Endothelial cell of umbilical vein (primary cell): ENCODE measurements at regions not wholly inside any gene's neighbourhood (a gene's known extent, or its start where the extent isn't known, plus 50 kb on each side); places are given as distances from the start of the nearest gene placed in this dataset.

ENCODE experiments used
- BruUV-seq: library from RNA; stranded (reverse); fragments of 400-500 nt; replicated peaks from 2 replicates; lab custom pipeline; 2021; lab: Mats Ljungman, UMichigan
- CTCF ChIA-PET: fragments of 300-600, 350-600 bp; sonication (Branson Sonifier 250); formaldehyde crosslinking; loops from one replicate; lab custom pipeline; 2021; ENCODE audit warnings: antibody characterized with exemption, inconsistent platforms; lab: Charles Lee
- POLR2A ChIA-PET: fragments of 300-600, 350-600 bp; sonication (Branson Sonifier 250); formaldehyde crosslinking; loops from one replicate; lab custom pipeline; 2021; ENCODE audit warnings: antibody characterized with exemption, inconsistent platforms; lab: Charles Lee
- DNase-seq: peaks from one replicate; pipeline ENCODE4 v3.0.0-alpha.2; 2011; ENCODE audit warnings: low read depth, low spot score
- FAIRE-seq: peaks from 2 replicates; lab custom pipeline; 2011; peaks lifted over from hg19 to GRCh38; lab: Jason Lieb, UNC
- H2AFZ ChIP-seq: 2 replicates; pipeline ENCODE4 v1.6.0; 2012; ENCODE audit warnings: low read depth, low read length, control low read depth, inconsistent platforms
- H3K27ac ChIP-seq: 2 replicates; pipeline ENCODE4 v1.5.1; 2011; ENCODE audit warnings: low read depth, mild to moderate bottlenecking, control low read depth, low read length, moderate library complexity; ENCODE audit not compliant: insufficient read depth
- H3K27me3 ChIP-seq, 2 experiments: 2 replicates each; pipeline versions ENCODE4 v1.6.0 to v1.6.1; 2011; ENCODE audit warnings: low read length in 2 of 2, mixed read lengths in 1 of 2; ENCODE audit not compliant: control insufficient read depth in 2 of 2, insufficient read depth in 2 of 2
- H3K36me3 ChIP-seq, 2 experiments: 2 replicates in 1 of 2; 3 replicates in 1 of 2; pipeline ENCODE4 v1.5.1; 2011; ENCODE audit warnings: low read length in 2 of 2, mild to moderate bottlenecking in 1 of 2, moderate library complexity in 1 of 2; ENCODE audit not compliant: control insufficient read depth in 2 of 2, insufficient read depth in 2 of 2; ENCODE audit errors: extremely low read depth in 1 of 2
- H3K4me1 ChIP-seq: 3 replicates; pipeline ENCODE4 v1.5.1; 2011; ENCODE audit warnings: mild to moderate bottlenecking, low read length; ENCODE audit not compliant: control insufficient read depth, insufficient read depth; ENCODE audit errors: extremely low read depth
- H3K4me2 ChIP-seq: 2 replicates; pipeline ENCODE4 v1.6.1; 2011; ENCODE audit warnings: low read length, control low read depth, mixed read lengths; ENCODE audit not compliant: insufficient read depth
- H3K4me3 ChIP-seq, 3 experiments: fragments of 200-600 bp in 1 of 3; sonication (generic), shearing (Covaris generic) in 1 of 3; replicated peaks in 1 of 3; 2 replicates each; pipeline ENCODE4 v1.5.1; 2011 to 2016; ENCODE audit warnings: control low read depth in 3 of 3, low read length in 3 of 3, mild to moderate bottlenecking in 2 of 3, inconsistent platforms in 1 of 3, low read depth in 1 of 3, moderate library complexity in 1 of 3; ENCODE audit not compliant: insufficient read depth in 1 of 3
- H3K79me2 ChIP-seq: 2 replicates; pipeline ENCODE4 v1.6.0; 2012; ENCODE audit warnings: low read length, inconsistent platforms; ENCODE audit not compliant: control insufficient read depth, insufficient read depth
- H3K9ac ChIP-seq: replicated peaks from 2 replicates; pipeline ENCODE3; 2011; ENCODE audit warnings: low read length, control low read depth; ENCODE audit not compliant: insufficient read depth; ENCODE audit errors: extremely low read depth
- H3K9me1 ChIP-seq: replicated peaks from 3 replicates; pipeline ENCODE4 v1.6.0; 2011; ENCODE audit warnings: mild to moderate bottlenecking, low read length; ENCODE audit not compliant: control insufficient read depth, insufficient read depth; ENCODE audit errors: extremely low read depth
- H3K9me3 ChIP-seq: replicated peaks from 2 replicates; pipeline ENCODE4 v1.5.1; 2012; ENCODE audit warnings: low read length, inconsistent platforms; ENCODE audit not compliant: control insufficient read depth, insufficient read depth
- H4K20me1 ChIP-seq: replicated peaks from 2 replicates; pipeline ENCODE3; 2011; ENCODE audit warnings: mild to moderate bottlenecking, low read length; ENCODE audit not compliant: control insufficient read depth, insufficient read depth; ENCODE audit errors: extremely low read depth
- CTCF ChIP-seq, 2 donors: IDR thresholded peaks; 1 replicate in 1 of 2; 2 replicates in 1 of 2; pipeline ENCODE4 v1.5.1; 2011; ENCODE audit warnings: low read length in 2 of 2, mild to moderate bottlenecking in 2 of 2, moderate library complexity in 2 of 2, control low read depth in 1 of 2, inconsistent platforms in 1 of 2, low read depth in 1 of 2; ENCODE audit not compliant: insufficient read depth in 1 of 2; ENCODE audit errors: extremely low read depth in 1 of 2
- EZH2 ChIP-seq: IDR thresholded peaks from 2 replicates; pipeline ENCODE4 v1.6.1; 2012; ENCODE audit warnings: borderline replicate concordance, low read depth, mild to moderate bottlenecking, moderate library complexity, low read length, inconsistent platforms; ENCODE audit not compliant: severe bottlenecking
- FOS ChIP-seq: IDR thresholded peaks from 2 replicates; pipeline ENCODE4 v1.6.1; 2011; ENCODE audit warnings: mild to moderate bottlenecking, low read length, moderate library complexity, borderline replicate concordance; ENCODE audit not compliant: insufficient read depth
- GATA2 ChIP-seq: IDR thresholded peaks from 2 replicates; pipeline ENCODE4 v1.7.0; 2011; ENCODE audit warnings: low read depth, mild to moderate bottlenecking, moderate library complexity, mixed read lengths, low read length; ENCODE audit not compliant: insufficient read length, insufficient read depth
- JUN ChIP-seq: IDR thresholded peaks from 2 replicates; pipeline ENCODE4 v1.6.1; 2011; ENCODE audit warnings: borderline replicate concordance, low read depth; ENCODE audit not compliant: insufficient read length, insufficient read depth
- MAX ChIP-seq: IDR thresholded peaks from 2 replicates; pipeline ENCODE4 v1.6.1; 2011; ENCODE audit not compliant: insufficient read depth, insufficient read length
- MYC ChIP-seq: IDR thresholded peaks from one replicate; pipeline ENCODE4 v1.6.1; 2011; ENCODE audit warnings: mild to moderate bottlenecking, low read depth, low read length
- POLR2A ChIP-seq: IDR thresholded peaks from 2 replicates; pipeline ENCODE4 v1.6.1; 2012; ENCODE audit warnings: low read depth, mild to moderate bottlenecking, control low read depth, low read length
- POLR2AphosphoS5 ChIP-seq: IDR thresholded peaks from 2 replicates; pipeline ENCODE4 v1.6.1; 2012; ENCODE audit warnings: low read depth, mild to moderate bottlenecking, control low read depth, low read length, moderate library complexity; ENCODE audit not compliant: insufficient read depth
- dilution Hi-C: fragments of 300-500 bp; cut with MboI; formaldehyde crosslinking; loops from one replicate; pipeline ENCODE4 v1.15.0; 2019; ENCODE audit warnings: low sequenced_read_pairs; ENCODE audit not compliant: extremely low pct_ligation_motif_present
- intact Hi-C: fragments of 100-400 bp; cut with micrococcal nuclease; formaldehyde crosslinking; loops from one replicate; pipeline ENCODE4 v1.10.0; 2022

- ChIA-PET CTCF (no interaction called here), POLR2A (no interaction called here)
- H3K9me1 ChIP-seq = no peaks in the 10 kb centered on the region
- H3K79me2 ChIP-seq = no peaks in the 10 kb centered on the region
- DNase-seq = no peak
- no peaks in the 10 kb centered on the region for H3K27me3 ChIP-seq
- no peaks in the 10 kb centered on the region for H3K9me3 ChIP-seq
- H2AFZ ChIP-seq = no peak overlapping the region
- TF ChIP-seq MYC (no peak), POLR2A (no peak), JUN (no peak), GATA2 (no peak), POLR2AphosphoS5 (no peak), EZH2 (no peak), MAX (no peak), CTCF (IDR thresholded peaks at IDR 0.05; ENCODE audit: extremely low read depth in 1 of 2, insufficient read depth in 1 of 2, low read depth in 1 of 2, low read length in 2 of 2) (no peak), FOS (no peak)
- no peak for FAIRE-seq
- no peak overlapping the region for H3K4me2 ChIP-seq
- no TSS peak for BruUV-seq
- H3K9ac ChIP-seq = no peak overlapping the region
- no peak overlapping the region for H3K4me3 ChIP-seq
- H3K27ac ChIP-seq = no peak overlapping the region
- no peaks in the 10 kb centered on the region for H3K4me1 ChIP-seq
- intact Hi-C loops = no loop called here
- dilution Hi-C loops = no loop called here
- no peaks in the 10 kb centered on the region for H4K20me1 ChIP-seq
- H3K36me3 ChIP-seq = no peaks in the 10 kb centered on the region
Observed at GRCh38 chr9:24436761-24437160, 108.9 kb downstream of the IZUMO3 start.
